Activated naive CD4-positive, alpha-beta T cell treated with anti-CD3 and anti-CD28 coated beads, Interleukin-2, amount 50 U/mL, for 72 hours (primary cell): ENCODE measurements at regions not wholly inside any gene's neighbourhood (a gene's known extent, or its start where the extent isn't known, plus 50 kb on each side); places are given as distances from the start of the nearest gene placed in this dataset.
"Not testable (repeated sequence)": the region's sequence is repeated elsewhere in the genome, so short reads cannot be mapped to it uniquely, and the experiment has no call there.

Source experiments
- ATAC-seq, 2 donors: fragments of 150-1000 bp; cut with Tn5 transposase; 2 replicates each; pipeline ENCODE4 v1.10.0; 2021; ENCODE audit warnings: mild to moderate bottlenecking in 2 of 2, moderate library complexity in 2 of 2
- DNase-seq, 2 donors: peaks; one replicate each; pipeline ENCODE4 v3.0.0; 2021 to 2022; ENCODE audit warnings: low spot score in 2 of 2
- H3K27ac Mint-ChIP-seq, 2 donors: one replicate each; pipeline ENCODE4 v1.8.0; 2022; ENCODE audit warnings: mild to moderate bottlenecking in 2 of 2, mixed read lengths in 2 of 2
- H3K36me3 Mint-ChIP-seq, 2 donors: one replicate each; pipeline ENCODE4 v1.8.0; 2022; ENCODE audit warnings: mixed read lengths in 2 of 2
- H3K9me3 Mint-ChIP-seq, 2 donors: one replicate each; pipeline ENCODE4 v1.8.0; 2022; ENCODE audit warnings: mixed read lengths in 2 of 2

- DNase-seq, result no peak
- Mint-ChIP-seq H3K9me3 (no peaks in the 10 kb centered on the region), H3K27ac (no peak overlapping the region), H3K36me3 (no peaks in the 10 kb centered on the region)
- no peak for ATAC-seq
These were observed 122.1 kb downstream of the YIPF5 start for GRCh38 chr5:144048259-144048856.

- Mint-ChIP-seq H3K9me3 (peaks cover 5 to 18% of the 10 kb centered on the region in 2 donors), H3K36me3 (peaks cover 0 to 22% of the 10 kb centered on the region in 2 donors)
- ATAC-seq, DNase-seq, H3K27ac Mint-ChIP-seq: not testable (repeated sequence)
These were observed 115.1 kb downstream of the YIPF5 start for GRCh38 chr5:144055391-144055790.

GRCh38 chr5:144060091-144060490 lies 110.4 kb downstream of the YIPF5 start:
- H3K27ac Mint-ChIP-seq, ATAC-seq, DNase-seq: not testable (repeated sequence)
- Mint-ChIP-seq H3K9me3 (peaks cover 5 to 23% of the 10 kb centered on the region in 2 donors), H3K36me3 (peaks cover 0 to 16% of the 10 kb centered on the region in 2 donors)

- Mint-ChIP-seq H3K36me3 (peaks cover 0 to 15% of the 10 kb centered on the region in 2 donors), H3K9me3 (peaks cover 5 to 23% of the 10 kb centered on the region in 2 donors), H3K27ac (no peak overlapping the region)
- ATAC-seq (peak; percentile 28 to 57), DNase-seq (no peak)
These were observed 109.9 kb downstream of the YIPF5 start for GRCh38 chr5:144060598-144060997.

- no peak for DNase-seq
- no peak overlapping the region for H3K27ac Mint-ChIP-seq
- no peaks in the 10 kb centered on the region for H3K36me3 Mint-ChIP-seq
- peaks cover 0 to 1% of the 10 kb centered on the region in 2 donors for H3K9me3 Mint-ChIP-seq
- no peak for ATAC-seq
These were observed 104.7 kb downstream of the YIPF5 start for GRCh38 chr5:144065786-144066185.

- no peaks in the 10 kb centered on the region for H3K36me3 Mint-ChIP-seq
- no peak for ATAC-seq
- H3K9me3 Mint-ChIP-seq, result peaks cover 4 to 6% of the 10 kb centered on the region in 2 donors
- H3K27ac Mint-ChIP-seq, result no peak overlapping the region
- DNase-seq, result no peak
These were observed 97.9 kb downstream of the YIPF5 start for GRCh38 chr5:144072518-144072927.

- no peak overlapping the region for H3K27ac Mint-ChIP-seq
- ATAC-seq, result no peak
- DNase-seq, result no peak
- peaks cover 9 to 11% of the 10 kb centered on the region in 2 donors for H3K9me3 Mint-ChIP-seq
- peaks cover 0 to 10% of the 10 kb centered on the region in 2 donors for H3K36me3 Mint-ChIP-seq
These were observed 93.9 kb downstream of the YIPF5 start for GRCh38 chr5:144076521-144077083.

- Mint-ChIP-seq H3K9me3 (peaks cover 7 to 11% of the 10 kb centered on the region in 2 donors), H3K27ac (no peak overlapping the region), H3K36me3 (peaks cover 0 to 10% of the 10 kb centered on the region in 2 donors)
- ATAC-seq (no peak), DNase-seq (no peak)
These were observed 87.3 kb downstream of the YIPF5 start for GRCh38 chr5:144083185-144083584.

- no peak overlapping the region for H3K27ac Mint-ChIP-seq
- peaks cover 7 to 11% of the 10 kb centered on the region in 2 donors for H3K9me3 Mint-ChIP-seq
- ATAC-seq, result no peak
- DNase-seq, result no peak
- H3K36me3 Mint-ChIP-seq, result peaks cover 0 to 10% of the 10 kb centered on the region in 2 donors
These were observed 85.5 kb downstream of the YIPF5 start for GRCh38 chr5:144084971-144085370.

- ATAC-seq (no peak), DNase-seq (no peak)
- Mint-ChIP-seq H3K27ac (no peak overlapping the region), H3K36me3 (peaks cover 0 to 9% of the 10 kb centered on the region in 2 donors), H3K9me3 (peaks cover 7 to 11% of the 10 kb centered on the region in 2 donors)
These were observed 85.1 kb downstream of the YIPF5 start for GRCh38 chr5:144085381-144085780.

- ATAC-seq (no peak), DNase-seq (no peak)
- peaks cover 4 to 5% of the 10 kb centered on the region in 2 donors for H3K9me3 Mint-ChIP-seq
- H3K27ac Mint-ChIP-seq, result no peak overlapping the region
- H3K36me3 Mint-ChIP-seq, result no peaks in the 10 kb centered on the region
These were observed 84.2 kb downstream of the YIPF5 start for GRCh38 chr5:144086295-144086694.

GRCh38 chr5:144087576-144087975 lies 82.9 kb downstream of the YIPF5 start:
- ATAC-seq, result no peak

GRCh38 chr5:144088206-144089064 lies 82.0 kb downstream of the YIPF5 start:
- no peaks in the 10 kb centered on the region for H3K9me3 Mint-ChIP-seq
- no peak overlapping the region for H3K27ac Mint-ChIP-seq
- no peaks in the 10 kb centered on the region for H3K36me3 Mint-ChIP-seq
- DNase-seq, result no peak
- no peak for ATAC-seq

More at GRCh38 chr5:144087576-144087975, 82.9 kb downstream of the YIPF5 start:
- peaks cover 0 to under 1% of the 10 kb centered on the region in 2 donors for H3K9me3 Mint-ChIP-seq
- no peaks in the 10 kb centered on the region for H3K36me3 Mint-ChIP-seq
- no peak overlapping the region for H3K27ac Mint-ChIP-seq
- DNase-seq, result no peak

GRCh38 chr5:144089401-144090021 lies 80.9 kb downstream of the YIPF5 start:
- Mint-ChIP-seq H3K36me3 (no peaks in the 10 kb centered on the region), H3K9me3 (peaks cover 0 to 2% of the 10 kb centered on the region in 2 donors), H3K27ac (no peak overlapping the region)
- DNase-seq (no peak), ATAC-seq (no peak)

- H3K27ac Mint-ChIP-seq, result no peak overlapping the region
- peaks cover 11 to 13% of the 10 kb centered on the region in 2 donors for H3K36me3 Mint-ChIP-seq
These were observed 78.0 kb downstream of the YIPF5 start for GRCh38 chr5:144092508-144092907.

GRCh38 chr5:144093400-144093799 lies 77.1 kb downstream of the YIPF5 start:
- ATAC-seq, result no peak
- no peak for DNase-seq
- Mint-ChIP-seq H3K36me3 (peaks cover 11 to 13% of the 10 kb centered on the region in 2 donors), H3K9me3 (peaks cover 9 to 14% of the 10 kb centered on the region in 2 donors), H3K27ac (no peak overlapping the region)

More at GRCh38 chr5:144092508-144092907, 78.0 kb downstream of the YIPF5 start:
- peaks cover 4 to 14% of the 10 kb centered on the region in 2 donors for H3K9me3 Mint-ChIP-seq
- DNase-seq (no peak), ATAC-seq (no peak)

GRCh38 chr5:144093868-144094267 lies 76.6 kb downstream of the YIPF5 start:
- DNase-seq (no peak), ATAC-seq (no peak)
- peaks cover 11 to 13% of the 10 kb centered on the region in 2 donors for H3K36me3 Mint-ChIP-seq
- H3K9me3 Mint-ChIP-seq, result peaks cover 9 to 14% of the 10 kb centered on the region in 2 donors
- no peak overlapping the region for H3K27ac Mint-ChIP-seq
